HCEC 1CT (cell line): ENCODE measurements at regions not wholly inside any gene's neighbourhood (a gene's known extent, or its start where the extent isn't known, plus 50 kb on each side); places are given as distances from the start of the nearest gene placed in this dataset.
"Not testable (repeated sequence)": the region's sequence is repeated elsewhere in the genome, so short reads cannot be mapped to it uniquely, and the experiment has no call there.

Source experiments
- DNase-seq: peaks from one replicate; pipeline ENCODE4 v3.0.0-alpha.2; 2017

GRCh38 chr6:146908786-146909185 lies 295.4 kb upstream of the STXBP5 start:
- DNase-seq = no peak

GRCh38 chr6:146909376-146909775 lies 294.8 kb upstream of the STXBP5 start:
- DNase-seq = no peak

- no peak for DNase-seq
Measured at GRCh38 chr6:146909886-146910285, 294.3 kb upstream of the STXBP5 start.

GRCh38 chr6:146910611-146911010 lies 293.6 kb upstream of the STXBP5 start:
- DNase-seq = no peak

GRCh38 chr6:146911635-146912215 lies 292.5 kb upstream of the STXBP5 start:
- DNase-seq = no peak

GRCh38 chr6:146912730-146913685 lies 291.2 kb upstream of the STXBP5 start:
- peak; percentile 23 for DNase-seq

- peak; percentile 97 for DNase-seq
Measured at GRCh38 chr6:146913842-146914488, 290.3 kb upstream of the STXBP5 start.

GRCh38 chr6:146914489-146915483 lies 289.4 kb upstream of the STXBP5 start:
- peak; percentile 95 for DNase-seq

- peak; percentile 73 for DNase-seq
Measured at GRCh38 chr6:146915671-146916127, 288.5 kb upstream of the STXBP5 start.

GRCh38 chr6:146916435-146917025 lies 287.7 kb upstream of the STXBP5 start:
- no peak for DNase-seq

- DNase-seq = no peak
Measured at GRCh38 chr6:146917182-146917581, 287.0 kb upstream of the STXBP5 start.

GRCh38 chr6:146917979-146918378 lies 286.2 kb upstream of the STXBP5 start:
- DNase-seq = no peak

- no peak for DNase-seq
Measured at GRCh38 chr6:146919017-146919416, 285.2 kb upstream of the STXBP5 start.

GRCh38 chr6:146923205-146923833 lies 280.9 kb upstream of the STXBP5 start:
- DNase-seq = no peak

GRCh38 chr6:146925846-146926245 lies 278.4 kb upstream of the STXBP5 start:
- no peak for DNase-seq

- DNase-seq = no peak
Measured at GRCh38 chr6:146928503-146928902, 275.7 kb upstream of the STXBP5 start.

GRCh38 chr6:146931214-146931613 lies 273.0 kb upstream of the STXBP5 start:
- DNase-seq = peak; percentile 18

- DNase-seq = no peak
Measured at GRCh38 chr6:146937316-146937715, 266.9 kb upstream of the STXBP5 start.

- no peak for DNase-seq
Measured at GRCh38 chr6:146938266-146938665, 266.0 kb upstream of the STXBP5 start.

GRCh38 chr6:146939456-146939855 lies 264.8 kb upstream of the STXBP5 start:
- DNase-seq = not testable (repeated sequence)

- DNase-seq = no peak
Measured at GRCh38 chr6:146943664-146944063, 260.6 kb upstream of the STXBP5 start.
